ENCODE measurements at regions not wholly inside any gene's neighbourhood (a gene's known extent, or its start where the extent isn't known, plus 50 kb on each side); places are given as distances from the start of the nearest gene placed in this dataset.
"Not testable (repeated sequence)": the region's sequence is repeated elsewhere in the genome, so short reads cannot be mapped to it uniquely, and the experiment has no call there.

GRCh38 chr7:131819891-131820290 is 263.5 kb upstream of the PODXL start:
- TF ChIP-seq CTCF (IDR thresholded peaks at IDR 0.05; ENCODE audit: extremely low read depth, low read depth, low read length) = no peak
- Histone ChIP-seq H3K79me2 (ENCODE audit: insufficient read depth, low read length) (no peaks in the 10 kb centered on the region), H3K4me3 (ENCODE audit: insufficient read depth, low read length) (no peak overlapping the region), H3K36me3 (ENCODE audit: insufficient read depth, low read length) (no peaks in the 10 kb centered on the region), H3K27ac (ENCODE audit: low read depth, low read length) (no peak overlapping the region), H3K27me3 (ENCODE audit: insufficient read depth, low read length) (peaks cover 11% of the 10 kb centered on the region), H3K4me1 (ENCODE audit: insufficient read depth, low read length) (no peaks in the 10 kb centered on the region), H2AFZ (ENCODE audit: low read length) (no peak overlapping the region), H3K4me2 (ENCODE audit: insufficient read depth, low read length) (no peak overlapping the region), H3K9me3 (ENCODE audit: low read depth, low read length) (no peaks in the 10 kb centered on the region), H4K20me1 (ENCODE audit: insufficient read depth, low read length) (no peaks in the 10 kb centered on the region)
- no peak for DNase-seq (ENCODE audit: insufficient read length, low spot score, missing footprints)

GRCh38 chr7:131816391-131817007 is 260.1 kb upstream of the PODXL start:
- no peak overlapping the region for H3K4me2 ChIP-seq (ENCODE audit: insufficient read depth, low read length)
- H2AFZ ChIP-seq (ENCODE audit: low read length) = no peak overlapping the region
- H3K79me2 ChIP-seq (ENCODE audit: insufficient read depth, low read length) = no peaks in the 10 kb centered on the region
- no peak for TF ChIP-seq CTCF (IDR thresholded peaks at IDR 0.05; ENCODE audit: extremely low read depth, low read depth, low read length)
- H3K27ac ChIP-seq (ENCODE audit: low read depth, low read length) = no peak overlapping the region
- H3K4me1 ChIP-seq (ENCODE audit: insufficient read depth, low read length) = no peaks in the 10 kb centered on the region
- H3K9me3 ChIP-seq (ENCODE audit: low read depth, low read length) = no peaks in the 10 kb centered on the region
- H4K20me1 ChIP-seq (ENCODE audit: insufficient read depth, low read length) = no peaks in the 10 kb centered on the region
- peaks cover 11% of the 10 kb centered on the region for H3K27me3 ChIP-seq (ENCODE audit: insufficient read depth, low read length)
- no peak overlapping the region for H3K4me3 ChIP-seq (ENCODE audit: insufficient read depth, low read length)
- H3K36me3 ChIP-seq (ENCODE audit: insufficient read depth, low read length) = no peaks in the 10 kb centered on the region
- DNase-seq (ENCODE audit: insufficient read length, low spot score, missing footprints) = no peak

GRCh38 chr7:131808736-131809135 is 252.3 kb upstream of the PODXL start:
- H3K4me2 ChIP-seq (ENCODE audit: insufficient read depth, low read length) = no peak overlapping the region
- no peaks in the 10 kb centered on the region for H3K4me1 ChIP-seq (ENCODE audit: insufficient read depth, low read length)
- no peaks in the 10 kb centered on the region for H3K36me3 ChIP-seq (ENCODE audit: insufficient read depth, low read length)
- no peak for TF ChIP-seq CTCF (IDR thresholded peaks at IDR 0.05; ENCODE audit: extremely low read depth, low read depth, low read length)
- no peaks in the 10 kb centered on the region for H3K79me2 ChIP-seq (ENCODE audit: insufficient read depth, low read length)
- no peak overlapping the region for H3K27ac ChIP-seq (ENCODE audit: low read depth, low read length)
- H4K20me1 ChIP-seq (ENCODE audit: insufficient read depth, low read length) = no peaks in the 10 kb centered on the region
- H3K9me3 ChIP-seq (ENCODE audit: low read depth, low read length) = no peaks in the 10 kb centered on the region
- no peak overlapping the region for H3K4me3 ChIP-seq (ENCODE audit: insufficient read depth, low read length)
- H2AFZ ChIP-seq (ENCODE audit: low read length) = no peak overlapping the region
- H3K27me3 ChIP-seq (ENCODE audit: insufficient read depth, low read length) = peaks cover 3% of the 10 kb centered on the region
- no peak for DNase-seq (ENCODE audit: insufficient read length, low spot score, missing footprints)

GRCh38 chr7:131808156-131808555 is 251.7 kb upstream of the PODXL start:
- H3K4me1 ChIP-seq (ENCODE audit: insufficient read depth, low read length); H3K27ac ChIP-seq (ENCODE audit: low read depth, low read length); H3K27me3 ChIP-seq (ENCODE audit: insufficient read depth, low read length); H3K36me3 ChIP-seq (ENCODE audit: insufficient read depth, low read length); H4K20me1 ChIP-seq (ENCODE audit: insufficient read depth, low read length); H2AFZ ChIP-seq (ENCODE audit: low read length); H3K4me2 ChIP-seq (ENCODE audit: insufficient read depth, low read length); H3K9me3 ChIP-seq (ENCODE audit: low read depth, low read length); H3K79me2 ChIP-seq (ENCODE audit: insufficient read depth, low read length); H3K4me3 ChIP-seq (ENCODE audit: insufficient read depth, low read length); DNase-seq (ENCODE audit: insufficient read length, low spot score, missing footprints): not testable (repeated sequence)

Measured in osteoblast (primary cell).